ENCODE measurements at regions not wholly inside any gene's neighbourhood (a gene's known extent, or its start where the extent isn't known, plus 50 kb on each side); places are given as distances from the start of the nearest gene placed in this dataset.

- H3K4me3 ChIP-seq = no peak overlapping the region
- H3K4me1 ChIP-seq = no peaks in the 10 kb centered on the region
- no peak overlapping the region for H3K27ac ChIP-seq
- no peak for FAIRE-seq
- ATAC-seq = no peak; a peak in 1 of 6 replicates
- TF ChIP-seq ZC3H11A (IDR thresholded peaks at IDR 0.05) = no peak
- no peak for TF ChIP-seq TFCP2L1 (CRISPR knock-in tag; IDR thresholded peaks at IDR 0.05)
- TF ChIP-seq ATOH8 (CRISPR knock-in tag; IDR thresholded peaks at IDR 0.05; ENCODE audit: low read depth) = no peak
- TF ChIP-seq NPAS2 (CRISPR knock-in tag; IDR thresholded peaks at IDR 0.05; ENCODE audit: borderline replicate concordance) = no peak
- TF ChIP-seq KDM1A (IDR thresholded peaks at IDR 0.05; ENCODE audit: low read depth) = no peak
- TF ChIP-seq FOSB (CRISPR knock-in tag; IDR thresholded peaks at IDR 0.05) = no peak
- TF ChIP-seq RARB (CRISPR knock-in tag; IDR thresholded peaks at IDR 0.05) = no peak
- TF ChIP-seq TP53 (CRISPR knock-in tag; IDR thresholded peaks at IDR 0.05) = no peak
- TF ChIP-seq HES2 (IDR thresholded peaks at IDR 0.05) = no peak
- no peak for TF ChIP-seq HEYL (CRISPR knock-in tag; IDR thresholded peaks at IDR 0.05)
- TF ChIP-seq CBX2 (IDR thresholded peaks at IDR 0.05; ENCODE audit: borderline replicate concordance, low read depth) = no peak
- TF ChIP-seq POLR2AphosphoS2 (conservative IDR thresholded peaks at IDR 0.05; ENCODE audit: low read length) = no peak
- TF ChIP-seq HMGXB4 (CRISPR knock-in tag; IDR thresholded peaks at IDR 0.05; ENCODE audit: borderline replicate concordance) = no peak
- no peak for TF ChIP-seq PBX3 (IDR thresholded peaks at IDR 0.05)
- TF ChIP-seq FOXS1 (CRISPR knock-in tag; IDR thresholded peaks at IDR 0.05) = no peak
- TF ChIP-seq HOXA7 (CRISPR knock-in tag; IDR thresholded peaks at IDR 0.05) = no peak
- TF ChIP-seq RFX5 (IDR thresholded peaks at IDR 0.05) = no peak
- TF ChIP-seq PHF8 (IDR thresholded peaks at IDR 0.05; ENCODE audit: borderline replicate concordance, low read depth) = no peak
- TF ChIP-seq EHF (CRISPR knock-in tag; IDR thresholded peaks at IDR 0.05) = no peak
- WGBS (ENCODE audit: missing lambda C conversion rate) = 71% methylated on average over 11 of the region's 11 CpGs
- H3K9me3 ChIP-seq = 0 out of 3 replicates have a peak, but pooled peaks cover 4% of the 10 kb centered on the region
- ChIA-PET CTCF (interaction anchor here (0.5 kb wide), 1 partner anchor 91 kb away, joined by 3 read pairs; no protein-coding TSS in a partner anchor), POLR2A (no interaction called here)
- no peak for DNase-seq (ENCODE audit: low read depth in 1 of 2, low spot score in 1 of 2)
- no peak overlapping the region for H3K4me2 ChIP-seq
These were observed 103.2 kb upstream of the CD93 start for GRCh38 chr20:23189341-23189740.

- Histone ChIP-seq H3K4me2 (no peak overlapping the region), H3K9me3 (0 out of 3 replicates have a peak, but pooled peaks cover 4% of the 10 kb centered on the region), H3K27ac (no peak overlapping the region), H3K4me1 (no peaks in the 10 kb centered on the region), H3K4me3 (no peak overlapping the region)
- no peak for FAIRE-seq
- DNase-seq (ENCODE audit: low read depth in 1 of 2, low spot score in 1 of 2) = no peak
- ATAC-seq = no peak
- CTCF ChIA-PET = no interaction called here
- 54% methylated on average over 3 of the region's 3 CpGs for WGBS (ENCODE audit: missing lambda C conversion rate)
- TF ChIP-seq RFX5 (IDR thresholded peaks at IDR 0.05) = no peak
- no peak for TF ChIP-seq HEYL (CRISPR knock-in tag; IDR thresholded peaks at IDR 0.05)
- no peak for TF ChIP-seq ZFP36 (IDR thresholded peaks at IDR 0.05; ENCODE audit: borderline replicate concordance, partially characterized antibody)
- TF ChIP-seq MAZ (IDR thresholded peaks at IDR 0.05; ENCODE audit: borderline replicate concordance, low read depth, low read length) = no peak
- no peak for TF ChIP-seq EHMT2 (IDR thresholded peaks at IDR 0.05; ENCODE audit: low read depth)
- no peak for TF ChIP-seq EP300 (IDR thresholded peaks at IDR 0.05)
- TF ChIP-seq PHF8 (IDR thresholded peaks at IDR 0.05; ENCODE audit: borderline replicate concordance, low read depth) = no peak
- no peak for TF ChIP-seq TFCP2L1 (CRISPR knock-in tag; IDR thresholded peaks at IDR 0.05)
- TF ChIP-seq JUN (IDR thresholded peaks at IDR 0.05) = no peak
- TF ChIP-seq ATOH8 (CRISPR knock-in tag; IDR thresholded peaks at IDR 0.05; ENCODE audit: low read depth) = no peak
- TF ChIP-seq KDM5A (IDR thresholded peaks at IDR 0.05) = no peak
- no peak for TF ChIP-seq EHF (CRISPR knock-in tag; IDR thresholded peaks at IDR 0.05)
- POLR2A ChIA-PET = no interaction called here
These were observed 102.4 kb upstream of the CD93 start for GRCh38 chr20:23188377-23189169.
